GM19397 (cell line): ENCODE measurements at regions not wholly inside any gene's neighbourhood (a gene's known extent, or its start where the extent isn't known, plus 50 kb on each side); places are given as distances from the start of the nearest gene placed in this dataset.

Experiments
- ATAC-seq: cut with Tn5 transposase; IDR thresholded peaks from one replicate; pipeline ENCODE4 v1.9.1; 2021; ENCODE audit warnings: mild to moderate bottlenecking, moderate library complexity; ENCODE audit not compliant: unreplicated experiment

GRCh38 chr4:66639361-66639760 is 905.9 kb downstream of the CENPC start:
- ATAC-seq: no peak

DNA sequence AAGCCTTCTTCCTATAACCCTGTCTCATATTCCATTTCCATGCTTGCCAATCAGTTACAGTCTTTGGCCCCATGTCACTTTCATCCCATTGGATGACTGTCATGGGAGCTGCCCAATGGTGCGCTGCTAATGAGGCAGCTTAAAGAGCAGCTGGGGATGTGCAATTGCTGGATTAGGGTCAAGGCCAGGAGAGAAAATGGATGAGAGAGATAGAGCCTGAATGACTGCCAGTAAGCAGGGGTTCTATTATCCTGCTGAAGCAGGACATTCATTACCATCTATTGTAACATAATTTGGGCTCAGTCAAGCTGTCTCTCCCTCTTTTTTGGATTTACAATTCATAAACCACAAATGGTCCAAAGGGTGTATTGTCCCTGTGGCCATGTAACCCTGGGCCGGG is 909.0 kb downstream of the CENPC start:
- ATAC-seq: no peak

- no peak for ATAC-seq
Observed at GRCh38 chr4:66633477-66633876, 911.8 kb downstream of the CENPC start.

DNA sequence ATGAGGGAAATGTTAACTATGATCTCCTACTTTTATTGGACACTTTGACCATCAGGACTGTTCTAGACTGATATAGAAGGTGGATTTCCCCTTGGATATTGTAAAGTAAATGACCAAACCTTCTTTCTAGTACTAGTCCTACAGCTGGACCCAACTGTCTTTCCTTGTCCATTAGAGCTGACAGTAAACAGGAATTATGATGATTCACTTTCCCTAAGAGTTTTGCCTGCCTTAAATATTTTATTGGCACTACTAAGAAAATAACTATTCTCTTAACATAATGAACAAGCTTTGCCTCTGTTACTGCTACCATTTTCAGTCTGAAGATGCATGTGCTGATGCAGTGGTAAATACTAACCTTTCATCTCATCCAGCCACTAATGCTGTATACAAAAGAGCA is 915.4 kb downstream of the CENPC start:
- ATAC-seq: no peak

GRCh38 chr4:66628146-66628545 is 917.2 kb downstream of the CENPC start:
- ATAC-seq: no peak

GRCh38 chr4:66625480-66625879 is 919.8 kb downstream of the CENPC start:
- ATAC-seq: no peak

DNA sequence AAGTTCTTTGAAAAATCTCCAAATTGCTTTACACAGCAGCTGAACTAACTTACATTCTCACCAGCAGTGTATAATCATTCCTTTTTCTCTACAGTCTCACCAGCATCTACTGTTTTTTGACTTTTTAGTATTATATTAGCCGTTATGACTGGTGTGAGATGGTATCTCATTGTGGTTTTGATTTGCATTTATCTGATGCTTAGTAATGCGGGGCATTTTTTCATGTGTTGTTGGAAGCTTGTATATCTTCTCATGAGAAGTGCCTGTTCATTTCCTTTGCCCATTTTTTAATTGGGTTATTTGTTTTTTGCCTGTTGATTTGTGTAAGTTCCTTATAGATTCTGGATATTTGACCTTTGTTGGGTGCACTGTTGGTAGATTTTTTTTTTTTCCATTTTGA is 931.7 kb downstream of the CENPC start:
- ATAC-seq: no peak

DNA sequence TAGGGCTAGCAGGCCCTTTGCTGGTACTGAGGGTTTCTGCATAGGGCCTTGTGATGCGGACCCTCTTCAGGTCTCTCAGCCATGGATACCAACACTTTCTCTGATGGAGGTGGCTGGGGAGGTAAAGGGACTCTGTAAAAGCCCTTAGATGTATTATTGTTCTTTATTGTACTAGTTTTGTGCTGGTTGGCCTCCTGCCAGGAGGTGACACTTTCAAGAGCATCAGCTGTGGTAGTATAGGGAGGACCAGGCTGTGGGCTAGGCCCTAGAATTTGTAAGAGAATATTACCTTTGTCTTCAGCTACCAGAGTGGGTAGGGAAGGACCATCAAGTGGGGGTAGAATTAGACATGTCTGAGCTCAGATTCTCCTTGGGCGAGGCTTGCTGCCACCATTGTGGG is 936.3 kb downstream of the CENPC start:
- no peak for ATAC-seq

GRCh38 chr4:66606908-66607307 is 936.6 kb upstream of the EPHA5 start:
- ATAC-seq: no peak

DNA sequence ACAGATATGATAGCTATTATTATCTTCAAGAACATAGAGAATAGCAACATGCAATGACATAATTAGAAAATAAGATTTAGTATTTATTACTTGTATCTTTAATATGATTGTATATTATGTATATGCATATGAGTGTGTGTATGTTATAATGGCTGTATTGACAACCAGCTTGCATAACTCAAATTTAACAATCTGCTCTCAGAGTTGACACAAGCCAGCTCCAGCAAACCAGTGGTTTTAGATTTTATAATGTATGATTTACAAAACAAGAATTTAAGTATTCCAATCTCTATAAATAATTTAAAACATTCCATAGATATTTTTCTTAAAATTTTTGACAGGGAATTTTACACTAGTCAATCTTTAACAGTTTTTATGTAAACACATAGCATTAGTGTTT is 935.9 kb upstream of the EPHA5 start:
- ATAC-seq: no peak

DNA sequence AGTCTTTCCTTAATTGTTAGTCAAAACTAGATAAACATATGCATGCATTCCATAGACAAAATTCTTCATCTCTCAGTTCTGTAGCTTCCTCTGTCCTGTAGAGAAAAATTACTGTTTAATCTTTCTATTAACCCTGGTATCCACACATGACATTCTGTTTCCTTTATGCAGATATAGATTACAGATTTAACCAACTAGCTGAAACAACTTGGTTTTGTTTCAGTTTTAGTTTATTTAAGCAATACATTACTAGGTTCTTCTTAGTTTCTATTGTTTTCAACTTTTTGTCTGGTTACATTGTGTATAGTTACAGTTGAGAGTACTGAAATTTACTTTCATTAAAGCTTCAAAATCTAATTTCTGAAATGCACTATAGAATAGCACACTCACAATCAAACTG is 933.9 kb upstream of the EPHA5 start:
- ATAC-seq: no peak

DNA sequence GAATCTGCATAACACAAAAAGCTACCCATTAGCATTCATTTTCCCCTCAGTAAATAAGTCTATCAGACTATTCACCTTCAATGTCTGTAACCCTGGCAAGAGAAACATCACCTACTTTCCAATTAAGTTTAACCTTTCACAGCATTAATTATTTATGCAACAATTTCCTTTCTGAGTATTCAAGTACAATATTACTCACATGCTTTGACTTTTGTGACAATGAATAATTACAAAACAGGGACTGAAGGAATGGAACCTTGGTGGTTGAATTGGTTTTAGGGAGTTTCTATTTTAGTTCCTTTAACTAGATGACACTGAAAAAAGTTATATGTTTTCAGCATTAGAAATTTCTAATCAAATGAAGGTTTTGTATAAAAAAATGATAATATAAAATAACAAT is 932.3 kb upstream of the EPHA5 start:
- no peak for ATAC-seq

- ATAC-seq: no peak
Observed at GRCh38 chr4:66591968-66592367, 921.7 kb upstream of the EPHA5 start.

GRCh38 chr4:66590488-66591215 is 920.4 kb upstream of the EPHA5 start:
- no peak for ATAC-seq

- ATAC-seq: no peak
Observed at GRCh38 chr4:66589183-66589582, 918.9 kb upstream of the EPHA5 start.

DNA sequence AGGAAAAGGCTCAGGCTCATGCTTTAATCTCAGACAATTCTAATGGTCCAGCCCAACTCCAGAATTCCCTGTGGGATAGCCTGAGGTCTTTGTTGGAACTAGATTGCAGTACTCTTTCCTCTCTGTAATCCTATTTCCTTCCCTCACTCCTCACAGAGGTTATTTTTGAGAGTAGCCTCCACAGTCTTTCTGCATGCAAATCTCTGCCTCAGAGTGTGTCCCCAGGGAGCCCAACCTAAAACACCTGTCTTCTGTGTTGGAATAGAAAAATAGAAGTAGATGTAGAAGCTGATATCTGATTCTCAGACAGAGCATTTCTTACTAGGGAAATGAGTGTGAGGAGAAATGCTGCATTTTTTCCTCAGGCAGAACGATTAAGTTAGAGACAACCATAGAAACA is 915.5 kb upstream of the EPHA5 start:
- ATAC-seq: no peak

DNA sequence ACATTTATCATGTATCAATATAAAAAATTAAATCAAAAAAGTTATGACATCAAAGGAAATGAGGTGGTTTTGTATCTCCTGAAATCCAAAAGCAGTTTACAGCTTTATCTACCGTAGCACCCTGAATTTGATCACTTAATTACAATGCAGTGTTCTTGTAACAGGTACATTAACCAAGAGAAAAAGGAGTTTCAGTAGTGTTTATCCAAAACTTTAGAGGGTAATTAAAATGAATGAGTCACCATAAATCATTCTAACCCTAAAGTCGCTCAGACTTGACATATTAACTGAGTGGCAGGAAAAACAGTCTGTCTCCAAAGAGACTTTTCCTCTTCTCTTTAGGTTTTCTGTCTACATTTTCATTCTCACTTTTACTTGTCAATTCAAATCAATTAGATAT is 907.6 kb upstream of the EPHA5 start:
- no peak for ATAC-seq

GRCh38 chr4:66575008-66575696 is 904.9 kb upstream of the EPHA5 start:
- no peak for ATAC-seq

DNA sequence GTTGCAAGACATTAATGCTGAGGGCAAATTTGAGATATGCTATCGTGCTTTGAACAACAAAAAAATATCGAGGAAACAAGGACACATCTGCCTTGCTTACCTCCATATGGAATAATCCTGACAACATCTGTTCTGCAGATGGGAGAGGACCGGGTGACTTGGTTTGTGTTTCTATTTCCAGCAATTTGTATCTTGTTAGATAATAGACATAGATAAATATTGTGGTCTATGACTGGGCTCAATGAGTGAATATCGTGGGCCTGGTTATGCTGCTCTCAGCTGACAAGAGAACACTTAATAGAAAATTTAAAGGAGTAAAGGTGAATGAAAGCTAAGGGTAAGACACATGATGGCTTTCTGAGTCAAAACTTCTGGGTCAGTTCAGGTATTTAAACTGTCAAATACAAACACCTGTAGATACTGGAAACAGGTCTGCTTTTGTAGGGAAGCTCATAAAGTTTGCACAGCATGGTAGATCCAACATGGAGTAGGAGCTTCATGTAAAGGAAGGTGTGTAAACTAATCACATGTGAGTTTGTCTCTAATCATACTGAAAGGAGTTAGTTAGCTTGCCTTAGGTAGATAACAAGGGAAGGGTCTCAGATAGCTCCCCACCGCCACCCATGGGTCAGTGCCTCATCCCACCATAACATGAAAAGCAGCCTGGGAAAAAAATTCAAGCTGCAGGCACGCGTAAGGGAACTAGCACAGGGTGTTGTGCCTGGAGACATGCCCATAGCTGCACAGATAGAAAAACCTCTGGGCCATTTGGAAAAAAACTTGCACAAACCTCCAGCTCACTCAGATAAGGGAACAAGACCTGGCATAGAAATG is 904.1 kb upstream of the EPHA5 start:
- ATAC-seq: no peak

DNA sequence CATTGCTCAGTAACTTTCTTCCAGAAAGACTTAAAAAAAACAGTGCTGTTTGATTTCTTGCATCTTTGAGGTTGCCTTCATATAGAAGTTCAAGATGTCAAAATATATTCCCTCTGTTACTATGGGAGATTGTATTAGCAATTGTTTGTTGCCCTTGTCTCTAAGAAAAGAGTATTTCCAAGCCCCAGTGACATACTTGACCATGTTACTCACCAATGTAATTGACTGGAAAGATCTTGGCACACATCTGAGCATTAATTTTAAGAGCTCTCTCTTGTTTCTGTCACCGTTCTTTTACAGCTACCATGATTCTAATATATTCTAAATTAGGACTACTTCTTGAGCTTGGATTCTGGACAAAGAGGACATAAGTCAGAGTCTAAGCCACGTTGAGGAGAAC is 902.7 kb upstream of the EPHA5 start:
- no peak for ATAC-seq

- ATAC-seq: no peak
Observed at GRCh38 chr4:66571145-66571695, 900.9 kb upstream of the EPHA5 start.

GRCh38 chr4:66569228-66569627 is 898.9 kb upstream of the EPHA5 start:
- ATAC-seq: no peak
